ENCODE measurements at regions not wholly inside any gene's neighbourhood (a gene's known extent, or its start where the extent isn't known, plus 50 kb on each side); places are given as distances from the start of the nearest gene placed in this dataset.

DNA sequence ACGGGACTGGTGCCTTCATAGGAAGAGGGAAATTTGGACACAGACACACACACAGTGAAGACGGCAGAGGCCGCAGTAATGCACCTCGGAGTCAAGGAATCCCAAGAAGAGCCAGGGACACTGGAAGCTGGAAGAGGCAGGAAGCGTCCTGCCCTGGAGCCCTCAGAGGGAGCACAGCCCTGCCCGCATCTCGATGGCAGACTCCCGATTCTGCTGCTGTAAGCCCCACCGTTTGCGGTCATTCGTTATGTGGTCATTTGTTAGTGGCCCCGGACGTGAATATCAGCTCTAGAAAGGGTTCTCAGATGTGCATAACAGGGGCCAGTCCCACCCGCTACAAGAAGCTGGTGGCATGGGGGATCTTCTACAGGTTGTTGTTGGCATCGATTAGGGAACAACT, 316.6 kb downstream of the FOXL1 start:
- no peaks in the 10 kb centered on the region for H3K9me3 ChIP-seq (ENCODE audit: control insufficient read depth in 2 of 2, insufficient read depth in 1 of 2, low read length in 1 of 2)
- WGBS = 89% methylated on average over 15 of the region's 15 CpGs
- no peaks in the 10 kb centered on the region for H3K36me3 ChIP-seq (ENCODE audit: control insufficient read depth in 2 of 2, insufficient read depth in 2 of 2, low read length in 1 of 2)
- H3K27me3 ChIP-seq (ENCODE audit: control insufficient read depth in 2 of 2, insufficient read depth in 1 of 2, low read length in 1 of 2) = no peaks in the 10 kb centered on the region
- H3K27ac ChIP-seq (ENCODE audit: low read depth in 1 of 2, low read length in 1 of 2) = no peak overlapping the region
- no peak for DNase-seq (ENCODE audit: low read depth in 6 of 9, low spot score in 9 of 9)
- H3K4me1 ChIP-seq (ENCODE audit: control insufficient read depth in 2 of 2, insufficient read depth in 2 of 2, low read length in 2 of 2) = peaks cover 0 to 13% of the 10 kb centered on the region in 2 donors
- no peak overlapping the region for H3K4me3 ChIP-seq (ENCODE audit: low read length in 2 of 2)

GRCh38 chr16:86895606-86896005, 317.3 kb downstream of the FOXL1 start:
- WGBS = 44% methylated on average over 11 of the region's 11 CpGs
- no peaks in the 10 kb centered on the region for H3K36me3 ChIP-seq (ENCODE audit: control insufficient read depth in 2 of 2, insufficient read depth in 2 of 2, low read length in 1 of 2)

GRCh38 chr16:86896976-86897375, 318.6 kb downstream of the FOXL1 start:
- DNase-seq (ENCODE audit: low read depth in 6 of 9, low spot score in 9 of 9) = no peak
- 94% methylated on average over 9 of the region's 9 CpGs for WGBS
- Histone ChIP-seq H3K27me3 (ENCODE audit: control insufficient read depth in 2 of 2, insufficient read depth in 1 of 2, low read length in 1 of 2) (no peaks in the 10 kb centered on the region), H3K9me3 (ENCODE audit: control insufficient read depth in 2 of 2, insufficient read depth in 1 of 2, low read length in 1 of 2) (no peaks in the 10 kb centered on the region), H3K4me1 (ENCODE audit: control insufficient read depth in 2 of 2, insufficient read depth in 2 of 2, low read length in 2 of 2) (peaks cover 0 to 12% of the 10 kb centered on the region in 2 donors), H3K27ac (ENCODE audit: low read depth in 1 of 2, low read length in 1 of 2) (no peak overlapping the region), H3K4me3 (ENCODE audit: low read length in 2 of 2) (no peak overlapping the region), H3K36me3 (ENCODE audit: control insufficient read depth in 2 of 2, insufficient read depth in 2 of 2, low read length in 1 of 2) (no peaks in the 10 kb centered on the region)

More at GRCh38 chr16:86895606-86896005, 317.3 kb downstream of the FOXL1 start:
- H3K27ac ChIP-seq (ENCODE audit: low read depth in 1 of 2, low read length in 1 of 2) = no peak overlapping the region
- H3K27me3 ChIP-seq (ENCODE audit: control insufficient read depth in 2 of 2, insufficient read depth in 1 of 2, low read length in 1 of 2) = no peaks in the 10 kb centered on the region
- H3K9me3 ChIP-seq (ENCODE audit: control insufficient read depth in 2 of 2, insufficient read depth in 1 of 2, low read length in 1 of 2) = no peaks in the 10 kb centered on the region
- H3K4me3 ChIP-seq (ENCODE audit: low read length in 2 of 2) = no peak overlapping the region
- DNase-seq (ENCODE audit: low read depth in 6 of 9, low spot score in 9 of 9) = no peak
- peaks cover 0 to 13% of the 10 kb centered on the region in 2 donors for H3K4me1 ChIP-seq (ENCODE audit: control insufficient read depth in 2 of 2, insufficient read depth in 2 of 2, low read length in 2 of 2)

GRCh38 chr16:86897486-86897885, 319.1 kb downstream of the FOXL1 start:
- WGBS = 95% methylated on average over 11 of the region's 11 CpGs

DNA sequence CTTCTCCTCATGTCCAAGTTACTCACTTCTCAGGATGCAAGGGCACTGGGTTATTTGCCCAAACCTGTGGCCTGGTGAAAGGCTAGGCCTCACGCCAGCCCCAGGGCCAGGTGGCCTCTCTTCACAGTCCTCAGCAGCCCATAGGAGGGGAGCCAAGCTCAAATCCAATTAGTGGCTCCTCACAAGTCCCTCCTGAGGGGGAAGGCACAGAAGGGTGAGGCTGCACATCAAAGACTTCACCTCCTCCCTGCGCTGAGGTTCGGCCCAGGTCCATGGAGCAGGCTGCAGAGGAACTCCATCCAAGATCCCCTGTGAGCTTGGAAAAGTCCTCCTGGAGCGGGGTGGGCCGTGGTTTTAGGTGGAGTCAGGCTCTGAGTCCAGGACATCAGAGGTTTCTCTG, 320.0 kb downstream of the FOXL1 start:
- Histone ChIP-seq H3K4me1 (ENCODE audit: control insufficient read depth in 2 of 2, insufficient read depth in 2 of 2, low read length in 2 of 2) (peaks cover 0 to 6% of the 10 kb centered on the region in 2 donors), H3K36me3 (ENCODE audit: control insufficient read depth in 2 of 2, insufficient read depth in 2 of 2, low read length in 1 of 2) (no peaks in the 10 kb centered on the region), H3K27ac (ENCODE audit: low read depth in 1 of 2, low read length in 1 of 2) (no peak overlapping the region), H3K4me3 (ENCODE audit: low read length in 2 of 2) (no peak overlapping the region), H3K27me3 (ENCODE audit: control insufficient read depth in 2 of 2, insufficient read depth in 1 of 2, low read length in 1 of 2) (no peaks in the 10 kb centered on the region), H3K9me3 (ENCODE audit: control insufficient read depth in 2 of 2, insufficient read depth in 1 of 2, low read length in 1 of 2) (no peaks in the 10 kb centered on the region)
- no peak for DNase-seq (ENCODE audit: low read depth in 6 of 9, low spot score in 9 of 9)
- WGBS = 88% methylated on average over 5 of the region's 5 CpGs

More at GRCh38 chr16:86897486-86897885, 319.1 kb downstream of the FOXL1 start:
- Histone ChIP-seq H3K4me1 (ENCODE audit: control insufficient read depth in 2 of 2, insufficient read depth in 2 of 2, low read length in 2 of 2) (peaks cover 0 to 10% of the 10 kb centered on the region in 2 donors), H3K4me3 (ENCODE audit: low read length in 2 of 2) (no peak overlapping the region), H3K27ac (ENCODE audit: low read depth in 1 of 2, low read length in 1 of 2) (no peak overlapping the region), H3K9me3 (ENCODE audit: control insufficient read depth in 2 of 2, insufficient read depth in 1 of 2, low read length in 1 of 2) (no peaks in the 10 kb centered on the region), H3K36me3 (ENCODE audit: control insufficient read depth in 2 of 2, insufficient read depth in 2 of 2, low read length in 1 of 2) (no peaks in the 10 kb centered on the region), H3K27me3 (ENCODE audit: control insufficient read depth in 2 of 2, insufficient read depth in 1 of 2, low read length in 1 of 2) (no peaks in the 10 kb centered on the region)
- no peak for DNase-seq (ENCODE audit: low read depth in 6 of 9, low spot score in 9 of 9)

DNA sequence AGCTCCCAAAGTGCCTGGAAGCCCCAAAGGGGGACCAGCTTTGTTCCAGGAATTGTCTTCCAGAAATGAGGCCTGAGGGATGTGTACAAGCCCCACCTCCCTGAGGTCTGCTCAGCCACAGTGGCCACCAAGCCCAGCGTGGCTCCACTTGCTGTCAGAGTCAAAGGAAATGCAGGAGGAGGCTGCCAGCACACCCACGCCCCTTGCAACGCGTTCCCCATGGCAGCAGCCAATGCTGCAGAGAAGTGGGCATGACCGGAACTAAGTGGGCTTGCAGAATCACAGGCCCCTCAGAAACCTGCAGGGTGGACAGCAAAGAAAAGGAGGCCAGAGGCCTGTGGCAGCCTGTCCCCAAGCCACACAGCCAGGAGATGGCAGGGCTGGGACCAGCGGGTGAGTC, 320.8 kb downstream of the FOXL1 start:
- Histone ChIP-seq H3K4me3 (ENCODE audit: low read length in 2 of 2) (no peak overlapping the region), H3K27me3 (ENCODE audit: control insufficient read depth in 2 of 2, insufficient read depth in 1 of 2, low read length in 1 of 2) (no peaks in the 10 kb centered on the region), H3K9me3 (ENCODE audit: control insufficient read depth in 2 of 2, insufficient read depth in 1 of 2, low read length in 1 of 2) (no peaks in the 10 kb centered on the region), H3K36me3 (ENCODE audit: control insufficient read depth in 2 of 2, insufficient read depth in 2 of 2, low read length in 1 of 2) (no peaks in the 10 kb centered on the region), H3K4me1 (ENCODE audit: control insufficient read depth in 2 of 2, insufficient read depth in 2 of 2, low read length in 2 of 2) (peaks cover 0 to 6% of the 10 kb centered on the region in 2 donors), H3K27ac (ENCODE audit: low read depth in 1 of 2, low read length in 1 of 2) (no peak overlapping the region)
- DNase-seq (ENCODE audit: low read depth in 6 of 9, low spot score in 9 of 9) = no peak
- WGBS = 89% methylated on average over 6 of the region's 6 CpGs

- no peaks in the 10 kb centered on the region for H3K36me3 ChIP-seq (ENCODE audit: control insufficient read depth in 2 of 2, insufficient read depth in 2 of 2, low read length in 1 of 2)
- WGBS = 83% methylated on average over 4 of the region's 4 CpGs
These were observed 321.4 kb downstream of the FOXL1 start for GRCh38 chr16:86899757-86900156.

DNA sequence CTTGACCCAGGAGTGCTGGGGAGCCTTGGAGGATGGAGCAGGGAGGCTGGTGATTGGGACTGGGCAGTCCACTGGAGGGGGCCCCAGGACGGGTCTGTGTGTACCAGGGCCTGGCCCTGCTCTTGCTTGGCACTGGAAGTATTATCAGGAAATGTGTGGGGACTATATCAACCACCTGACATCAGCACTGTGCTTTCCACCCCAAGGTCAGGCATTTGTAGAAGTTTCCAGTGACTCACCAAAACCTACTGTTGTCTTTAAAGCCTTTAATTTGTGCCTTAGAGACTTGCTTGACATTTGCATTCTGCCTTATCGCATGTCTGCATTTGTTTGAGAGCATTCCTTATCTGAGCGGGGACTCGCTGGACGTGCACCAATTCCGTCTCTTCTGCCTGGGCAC, 323.1 kb downstream of the FOXL1 start:
- WGBS = 93% methylated on average over 6 of the region's 6 CpGs
- H3K4me1 ChIP-seq (ENCODE audit: control insufficient read depth in 2 of 2, insufficient read depth in 2 of 2, low read length in 2 of 2) = peaks cover 0 to 6% of the 10 kb centered on the region in 2 donors
- H3K27ac ChIP-seq (ENCODE audit: low read depth in 1 of 2, low read length in 1 of 2) = no peak overlapping the region
- H3K9me3 ChIP-seq (ENCODE audit: control insufficient read depth in 2 of 2, insufficient read depth in 1 of 2, low read length in 1 of 2) = no peaks in the 10 kb centered on the region
- no peaks in the 10 kb centered on the region for H3K27me3 ChIP-seq (ENCODE audit: control insufficient read depth in 2 of 2, insufficient read depth in 1 of 2, low read length in 1 of 2)
- no peak overlapping the region for H3K4me3 ChIP-seq (ENCODE audit: low read length in 2 of 2)
- no peak for DNase-seq (ENCODE audit: low read depth in 6 of 9, low spot score in 9 of 9)
- H3K36me3 ChIP-seq (ENCODE audit: control insufficient read depth in 2 of 2, insufficient read depth in 2 of 2, low read length in 1 of 2) = no peaks in the 10 kb centered on the region

More at GRCh38 chr16:86899757-86900156, 321.4 kb downstream of the FOXL1 start:
- Histone ChIP-seq H3K9me3 (ENCODE audit: control insufficient read depth in 2 of 2, insufficient read depth in 1 of 2, low read length in 1 of 2) (no peaks in the 10 kb centered on the region), H3K27ac (ENCODE audit: low read depth in 1 of 2, low read length in 1 of 2) (no peak overlapping the region), H3K4me3 (ENCODE audit: low read length in 2 of 2) (no peak overlapping the region), H3K27me3 (ENCODE audit: control insufficient read depth in 2 of 2, insufficient read depth in 1 of 2, low read length in 1 of 2) (no peaks in the 10 kb centered on the region), H3K4me1 (ENCODE audit: control insufficient read depth in 2 of 2, insufficient read depth in 2 of 2, low read length in 2 of 2) (peaks cover 0 to 6% of the 10 kb centered on the region in 2 donors)
- DNase-seq (ENCODE audit: low read depth in 6 of 9, low spot score in 9 of 9) = no peak

- Histone ChIP-seq H3K4me3 (ENCODE audit: low read length in 2 of 2) (no peak overlapping the region), H3K4me1 (ENCODE audit: control insufficient read depth in 2 of 2, insufficient read depth in 2 of 2, low read length in 2 of 2) (peaks cover 0 to 6% of the 10 kb centered on the region in 2 donors), H3K9me3 (ENCODE audit: control insufficient read depth in 2 of 2, insufficient read depth in 1 of 2, low read length in 1 of 2) (no peaks in the 10 kb centered on the region), H3K27ac (ENCODE audit: low read depth in 1 of 2, low read length in 1 of 2) (no peak overlapping the region), H3K27me3 (ENCODE audit: control insufficient read depth in 2 of 2, insufficient read depth in 1 of 2, low read length in 1 of 2) (no peaks in the 10 kb centered on the region), H3K36me3 (ENCODE audit: control insufficient read depth in 2 of 2, insufficient read depth in 2 of 2, low read length in 1 of 2) (no peaks in the 10 kb centered on the region)
- no peak for DNase-seq (ENCODE audit: low read depth in 6 of 9, low spot score in 9 of 9)
- WGBS = 95% methylated on average over 4 of the region's 4 CpGs
These were observed 324.3 kb downstream of the FOXL1 start for GRCh38 chr16:86902656-86903001.

DNA sequence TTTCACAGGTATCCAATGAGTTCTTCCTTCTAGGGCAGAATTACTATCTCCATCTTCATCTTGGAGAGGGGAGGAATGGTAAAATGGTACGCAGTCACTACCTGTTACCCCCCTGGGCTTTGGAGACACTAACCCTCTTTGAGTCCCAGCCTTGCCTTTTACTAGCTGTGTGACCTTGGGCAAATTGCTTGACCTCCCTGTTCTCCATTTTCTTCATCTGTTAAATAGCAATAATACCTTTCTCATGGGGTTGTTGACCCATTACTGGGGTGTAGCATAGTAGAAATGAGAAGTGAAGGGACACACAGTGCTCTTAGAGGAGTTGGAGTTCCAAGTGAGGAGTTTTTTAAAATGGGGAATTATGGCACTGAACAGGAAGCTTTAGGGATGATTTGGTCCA, 324.7 kb downstream of the FOXL1 start:
- Histone ChIP-seq H3K27me3 (ENCODE audit: control insufficient read depth in 2 of 2, insufficient read depth in 1 of 2, low read length in 1 of 2) (no peaks in the 10 kb centered on the region), H3K9me3 (ENCODE audit: control insufficient read depth in 2 of 2, insufficient read depth in 1 of 2, low read length in 1 of 2) (no peaks in the 10 kb centered on the region), H3K4me3 (ENCODE audit: low read length in 2 of 2) (no peak overlapping the region), H3K27ac (ENCODE audit: low read depth in 1 of 2, low read length in 1 of 2) (no peak overlapping the region), H3K36me3 (ENCODE audit: control insufficient read depth in 2 of 2, insufficient read depth in 2 of 2, low read length in 1 of 2) (no peaks in the 10 kb centered on the region), H3K4me1 (ENCODE audit: control insufficient read depth in 2 of 2, insufficient read depth in 2 of 2, low read length in 2 of 2) (peaks cover 0 to 6% of the 10 kb centered on the region in 2 donors)
- WGBS = 96% methylated on average over 1 of the region's 1 CpG
- DNase-seq (ENCODE audit: low read depth in 6 of 9, low spot score in 9 of 9) = no peak

All from thymus (tissue), 11 donors.